NCI-H82 (cell line): ENCODE measurements at regions not wholly inside any gene's neighbourhood (a gene's known extent, or its start where the extent isn't known, plus 50 kb on each side); places are given as distances from the start of the nearest gene placed in this dataset.

Experiments
- DNase-seq: peaks from one replicate; lab custom pipeline; 2025; lab: John Stamatoyannopoulos, UW

DNA sequence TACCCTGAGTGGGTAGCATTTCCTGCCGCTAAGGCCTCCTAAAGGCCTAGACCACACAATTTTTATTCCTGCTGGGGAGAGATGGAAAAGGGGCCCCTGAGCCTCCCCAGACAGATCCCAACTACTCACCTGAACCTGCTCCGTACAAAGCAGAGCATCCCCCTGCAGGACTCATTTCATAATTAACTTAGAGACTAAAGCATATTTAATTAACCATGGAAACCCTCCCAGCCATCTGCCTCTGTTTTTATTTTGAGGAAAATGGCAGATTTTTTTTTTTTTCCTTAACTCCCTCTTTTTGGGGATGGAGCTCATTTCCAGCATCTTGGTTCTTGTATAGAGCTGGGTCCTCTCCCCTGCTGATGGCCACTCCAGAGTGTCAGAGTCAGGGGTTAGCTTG is 96.5 kb upstream of the CRHR1 start:
- peak; percentile 73 for DNase-seq

DNA sequence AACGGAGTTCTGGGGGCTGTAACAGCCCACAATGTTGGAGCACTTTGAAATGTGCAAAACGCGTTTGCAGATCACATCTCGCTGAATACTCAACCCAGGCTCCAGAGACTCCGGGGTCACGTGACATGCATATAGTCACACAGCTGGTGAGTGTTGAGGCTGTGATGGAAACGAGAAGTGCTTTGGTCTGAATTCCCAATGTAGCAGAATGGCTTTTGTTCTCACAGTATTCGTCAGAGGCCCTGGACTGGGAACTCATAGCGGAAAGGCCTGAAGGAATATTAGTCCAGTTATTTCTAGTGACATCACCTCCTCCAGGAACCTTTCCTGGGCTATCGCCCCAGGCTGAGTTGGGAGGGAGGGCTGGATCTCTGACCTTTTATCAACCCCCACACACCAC is 95.8 kb upstream of the CRHR1 start:
- DNase-seq: peak; percentile 33

DNA sequence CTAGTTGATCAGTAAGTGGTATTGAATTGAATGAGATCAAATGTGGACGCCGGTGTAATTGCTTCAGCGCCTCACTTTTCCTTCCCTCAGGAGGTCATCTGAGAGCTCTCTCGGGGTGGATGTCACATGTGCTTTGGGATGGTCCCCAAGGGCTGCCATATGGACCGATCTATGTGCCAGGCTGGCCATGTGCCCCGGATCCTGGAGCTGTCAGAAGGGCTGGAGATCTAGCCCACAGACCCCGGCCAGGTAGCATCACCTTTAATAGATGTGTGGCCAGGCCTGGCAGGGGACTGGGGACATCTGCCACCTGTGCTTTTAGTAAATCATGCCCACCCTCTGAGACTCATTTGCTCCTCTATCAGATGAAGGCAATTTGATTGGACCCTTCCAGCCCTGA is 95.3 kb upstream of the CRHR1 start:
- DNase-seq: no peak

DNA sequence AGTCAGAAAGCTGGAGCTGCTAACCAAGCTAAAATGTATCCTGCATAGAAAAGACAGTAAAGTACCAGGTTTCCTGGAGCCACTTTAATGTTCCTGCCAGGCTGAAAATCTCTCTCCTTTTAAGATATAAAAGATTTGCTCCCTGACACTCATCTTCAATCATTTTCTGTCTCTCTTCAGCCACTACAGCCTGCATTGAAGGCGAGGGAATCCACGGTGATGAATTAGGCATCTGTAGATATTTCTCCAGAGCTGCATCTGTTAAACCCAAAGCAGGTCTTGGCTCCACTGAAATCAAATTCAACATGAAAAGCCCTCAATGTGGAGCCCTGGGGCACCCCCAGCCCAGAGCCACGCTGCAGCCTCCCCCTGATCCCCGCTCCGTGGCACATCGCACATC is 94.7 kb upstream of the CRHR1 start:
- no peak for DNase-seq

DNA sequence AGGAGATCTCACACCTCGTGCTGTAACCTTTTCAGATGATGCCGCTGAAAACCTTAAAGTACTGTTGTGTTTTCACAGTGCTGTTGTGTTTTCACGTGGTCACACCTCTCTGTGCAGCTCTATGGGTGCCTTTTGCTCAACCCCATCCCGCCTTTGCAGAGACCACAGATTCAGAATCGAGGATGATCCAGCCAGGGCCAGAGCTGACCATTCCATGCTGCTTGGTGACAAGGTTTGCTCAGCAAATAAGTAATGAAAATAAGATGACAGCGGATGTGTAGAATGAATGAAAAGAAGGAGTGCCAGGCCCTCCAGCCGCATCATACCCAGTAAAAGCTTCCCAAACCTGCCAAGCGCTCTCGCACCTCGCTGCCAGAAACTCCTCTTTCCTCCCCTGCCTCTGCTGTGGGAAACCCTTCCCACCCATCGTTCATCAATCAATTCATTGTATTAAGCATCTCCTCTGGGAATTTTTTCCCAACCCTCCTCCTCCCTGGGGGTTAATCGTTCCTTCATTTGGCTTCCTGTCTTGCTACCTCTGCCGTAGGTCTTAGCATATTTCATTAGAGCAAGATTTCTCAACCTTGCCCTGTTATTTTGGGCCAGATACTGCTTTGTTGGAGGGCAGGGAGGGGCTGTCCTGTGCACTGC is 93.4 kb upstream of the CRHR1 start:
- DNase-seq: no peak

DNA sequence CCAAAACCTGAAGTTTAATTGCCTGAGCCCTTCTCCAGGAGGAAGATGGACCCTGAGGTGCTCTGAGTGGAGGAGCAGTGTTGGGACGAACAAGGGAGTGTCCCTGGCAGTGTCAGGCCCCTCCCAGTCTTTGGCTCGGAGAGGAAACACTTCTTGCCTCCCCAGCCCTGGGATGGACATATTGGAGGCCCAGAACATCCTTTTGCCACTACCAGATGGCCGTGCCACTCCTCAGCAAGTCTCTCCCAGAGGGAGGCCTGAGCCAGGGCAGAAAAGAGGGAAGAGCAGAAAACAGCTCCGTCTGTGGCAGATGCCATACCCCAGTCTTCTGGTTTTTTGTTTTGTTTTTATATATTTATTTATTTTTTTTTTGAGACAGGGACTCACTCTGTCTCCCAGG is 91.5 kb upstream of the CRHR1 start:
- DNase-seq: no peak

DNA sequence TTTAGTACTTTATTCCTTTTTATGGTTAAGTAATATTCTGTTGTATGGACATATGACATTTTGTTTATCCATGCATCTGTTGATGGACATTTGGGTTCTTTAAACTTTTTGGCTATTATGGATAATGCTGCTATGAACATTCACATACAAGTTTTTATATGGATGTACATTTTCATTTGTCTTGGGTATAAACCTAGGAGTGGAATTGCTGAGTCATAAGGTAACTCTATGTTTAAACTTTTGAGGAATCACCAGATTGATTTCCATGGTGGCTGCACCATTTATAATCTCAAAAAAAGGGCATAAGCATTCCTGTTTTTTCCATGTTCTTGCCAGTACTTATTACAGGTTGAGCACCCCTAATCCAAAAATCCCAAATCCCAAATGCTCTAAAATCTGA is 90.3 kb upstream of the CRHR1 start:
- DNase-seq: no peak

DNA sequence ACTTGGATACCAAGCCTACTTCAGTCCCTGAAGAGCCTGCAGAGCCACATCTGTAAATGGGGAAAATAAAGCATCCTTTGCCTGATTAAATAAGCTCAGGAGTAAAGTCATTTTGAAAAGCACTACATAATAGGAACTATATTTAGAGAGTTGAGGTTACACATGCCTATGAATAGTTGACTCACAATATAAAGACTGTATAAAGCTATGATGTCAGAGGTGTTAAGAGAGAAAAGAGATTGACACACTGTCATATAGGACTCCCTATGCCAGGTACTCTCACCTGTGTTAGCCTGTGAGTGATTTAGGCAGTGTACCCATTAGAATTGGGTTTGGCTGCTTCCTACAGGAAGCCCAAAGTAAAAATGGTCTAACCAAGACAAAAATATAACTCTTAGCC is 87.7 kb upstream of the CRHR1 start:
- no peak for DNase-seq

DNA sequence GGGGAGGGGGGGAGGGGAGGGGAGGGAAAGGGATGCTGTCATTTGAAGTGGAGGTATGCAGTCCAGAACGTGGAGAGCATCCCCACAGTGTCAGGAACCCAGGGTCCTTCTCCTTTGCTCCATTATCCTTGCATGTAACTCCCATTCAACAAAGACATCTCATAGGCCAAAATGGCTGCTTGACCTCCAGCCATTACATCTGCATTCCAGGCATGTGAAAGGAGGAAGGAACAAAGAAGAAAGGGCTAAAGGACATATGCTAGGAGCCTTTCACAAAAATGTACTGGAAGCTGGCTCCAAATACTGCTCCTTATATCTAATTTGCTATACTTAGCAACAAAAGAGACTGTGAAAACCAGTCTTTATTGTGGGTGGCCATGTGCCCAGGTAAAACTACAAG is 87.0 kb upstream of the CRHR1 start:
- no peak for DNase-seq

DNA sequence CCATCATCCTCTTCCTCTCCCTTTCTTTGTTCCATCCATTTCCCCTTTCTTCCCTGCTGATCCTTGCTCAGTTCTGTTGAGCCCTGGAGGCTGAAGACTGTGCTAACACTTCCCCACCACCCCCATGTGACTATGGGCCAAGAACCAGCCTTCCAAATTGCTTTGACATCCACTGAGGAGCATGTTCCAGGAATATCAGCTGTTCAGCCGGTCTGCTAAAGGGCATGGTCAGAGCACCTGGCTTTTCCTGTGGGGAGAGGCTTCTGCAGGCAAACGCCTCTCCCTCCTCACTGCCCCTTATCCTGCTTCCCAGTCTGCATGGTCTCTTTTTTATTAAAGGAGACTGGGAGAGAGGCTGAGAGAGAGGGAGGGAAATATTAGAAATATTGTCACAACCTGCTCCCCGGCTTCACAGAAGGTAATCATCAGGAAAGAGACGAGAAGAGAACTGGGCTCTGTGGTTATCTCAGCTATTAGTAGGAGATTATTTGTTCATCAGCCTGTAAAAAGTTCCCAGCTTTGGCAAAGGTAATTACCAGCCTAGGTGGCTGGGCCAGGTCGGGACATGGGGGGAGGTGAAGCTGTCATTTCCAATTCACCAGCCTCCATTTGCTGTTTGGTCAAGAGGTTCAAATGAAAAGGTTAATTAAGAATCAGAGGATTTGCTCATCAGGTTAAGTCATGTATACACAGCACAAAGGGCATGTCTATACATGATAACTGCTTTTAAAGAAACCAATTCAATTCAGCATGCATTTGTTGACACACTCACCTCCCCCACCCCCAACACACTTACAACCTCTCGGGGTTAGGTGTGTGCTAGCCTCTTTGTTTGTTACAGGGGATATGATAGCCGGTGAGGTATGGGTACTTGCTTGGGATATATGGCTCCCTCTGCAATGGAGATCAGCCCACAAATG is 83.7 kb upstream of the CRHR1 start:
- DNase-seq: peak; percentile 37

DNA sequence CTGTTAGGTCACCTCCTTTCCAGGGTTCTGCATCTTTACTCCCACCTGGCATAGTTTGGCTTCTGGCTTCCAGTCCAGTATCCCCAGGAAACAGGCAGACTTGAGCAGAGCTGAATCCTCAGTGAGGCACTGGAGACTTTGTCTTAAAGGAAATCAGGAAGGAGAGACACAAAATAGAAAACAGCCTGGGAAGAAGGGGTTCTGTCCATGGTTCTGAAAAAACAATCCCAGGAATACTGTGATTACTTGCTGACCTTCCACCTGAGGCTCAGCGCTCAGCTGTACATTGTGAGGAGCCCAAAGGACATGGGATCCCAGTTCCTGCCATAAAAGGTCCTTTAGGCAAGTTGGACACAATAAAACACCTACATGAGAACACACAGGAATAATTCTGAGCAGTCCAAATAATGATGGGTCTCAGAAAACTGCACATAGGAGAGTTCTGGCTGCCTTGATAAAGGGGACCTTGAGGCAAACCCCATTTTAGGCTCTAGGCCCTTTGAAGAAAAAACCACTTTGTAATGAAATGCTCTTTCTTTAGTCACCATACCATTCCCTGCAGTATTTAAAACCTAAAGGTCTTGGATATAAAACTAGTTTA is 81.4 kb upstream of the CRHR1 start:
- no peak for DNase-seq

DNA sequence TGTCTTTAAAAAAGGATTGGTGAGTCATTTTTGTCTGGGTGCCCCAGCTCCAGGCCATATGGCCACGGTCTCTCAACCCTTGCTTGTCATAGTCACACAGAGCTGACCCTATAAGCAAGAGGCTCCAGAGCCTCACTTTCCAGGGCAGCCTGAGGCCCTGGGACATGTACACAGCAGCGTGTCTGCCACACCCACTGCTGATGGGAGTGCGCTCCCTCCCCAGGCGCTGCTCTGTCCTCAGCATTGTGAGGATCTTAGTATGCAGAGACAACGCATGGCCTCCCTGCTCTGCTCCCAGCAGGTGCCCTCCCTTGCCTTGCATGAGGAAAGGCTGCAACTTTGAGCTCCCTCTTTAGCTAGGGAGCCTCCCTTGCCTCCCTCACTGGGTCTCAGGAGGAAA is 80.8 kb upstream of the CRHR1 start:
- DNase-seq: peak; percentile 43

DNA sequence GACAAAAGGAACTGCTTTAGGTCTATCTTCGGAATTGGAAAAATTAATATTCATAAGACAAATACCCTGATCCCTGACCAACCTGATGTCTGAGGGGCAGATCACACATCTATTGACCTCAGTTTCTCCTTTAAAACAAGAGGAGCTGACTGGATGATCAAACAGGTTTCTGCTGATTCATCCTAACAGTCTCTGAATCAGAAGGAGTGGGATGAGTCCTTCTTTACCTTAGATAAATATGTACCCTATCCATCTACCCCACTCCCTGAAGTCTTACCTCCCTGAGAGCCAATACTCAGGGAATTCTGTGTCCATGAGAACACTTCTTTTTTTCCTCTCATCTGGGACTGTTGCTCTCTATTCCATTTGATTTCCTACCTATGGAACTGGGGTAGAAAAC is 80.3 kb upstream of the CRHR1 start:
- DNase-seq: no peak

DNA sequence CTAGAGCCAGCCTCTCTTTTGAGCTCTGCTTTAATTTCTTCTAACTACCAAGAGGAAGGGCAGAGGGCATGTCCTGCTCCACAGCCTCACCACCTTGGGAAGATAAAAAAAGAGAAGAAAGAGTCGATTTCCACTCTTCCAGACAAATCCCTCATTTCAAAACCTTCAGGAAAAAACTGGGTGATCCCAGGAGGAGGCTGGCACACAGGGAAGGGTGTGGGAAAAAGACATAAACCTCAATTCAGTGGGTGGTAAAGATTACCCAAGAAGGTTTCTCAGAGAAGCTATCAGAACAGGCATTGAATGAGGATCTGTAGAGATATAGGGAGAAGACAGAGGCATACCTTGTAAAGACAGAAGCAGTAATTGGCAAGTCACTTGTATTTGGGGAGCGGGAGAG is 79.9 kb upstream of the CRHR1 start:
- no peak for DNase-seq

DNA sequence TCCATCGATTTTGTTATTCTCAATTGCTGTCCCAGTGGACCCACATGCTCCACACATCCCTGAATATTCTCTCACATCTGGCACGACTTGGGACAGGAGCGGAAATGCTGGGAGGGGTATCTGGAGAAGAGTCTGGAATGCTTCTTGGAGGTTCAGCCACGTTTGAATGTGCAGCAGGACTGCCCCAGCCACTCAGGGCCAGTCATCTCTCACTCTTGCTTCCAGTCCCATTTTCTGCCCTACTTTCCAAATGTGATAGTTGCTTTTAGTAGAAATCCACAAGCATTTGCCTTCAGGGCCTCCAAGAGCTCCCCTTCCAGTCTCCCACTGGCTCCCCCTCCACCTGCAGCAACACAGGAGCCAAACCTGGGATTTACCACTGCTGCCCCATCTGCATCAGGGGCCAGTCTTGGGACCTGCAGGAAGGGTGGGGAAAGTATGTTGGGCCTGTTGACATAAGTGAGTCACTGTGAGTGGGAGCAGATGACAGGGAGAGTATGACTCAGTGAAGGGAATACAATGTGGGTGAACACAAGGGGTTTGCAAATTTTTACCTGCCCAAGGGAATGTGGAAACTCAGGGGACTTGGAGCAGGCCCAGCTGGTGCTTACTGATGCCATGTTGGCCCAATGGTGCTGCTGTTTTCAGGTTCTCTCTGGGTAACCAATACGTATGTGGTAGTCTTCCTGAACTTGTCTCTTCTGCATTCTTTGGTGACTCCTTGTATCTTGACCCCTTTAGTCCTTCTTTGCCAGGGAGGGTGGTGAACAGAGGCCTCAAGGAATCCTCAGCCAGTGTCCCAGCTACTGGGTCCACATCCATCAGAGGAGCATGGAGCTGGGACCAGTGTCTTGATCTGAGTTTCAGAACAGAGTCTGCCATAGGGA is 78.8 kb upstream of the CRHR1 start:
- no peak for DNase-seq

DNA sequence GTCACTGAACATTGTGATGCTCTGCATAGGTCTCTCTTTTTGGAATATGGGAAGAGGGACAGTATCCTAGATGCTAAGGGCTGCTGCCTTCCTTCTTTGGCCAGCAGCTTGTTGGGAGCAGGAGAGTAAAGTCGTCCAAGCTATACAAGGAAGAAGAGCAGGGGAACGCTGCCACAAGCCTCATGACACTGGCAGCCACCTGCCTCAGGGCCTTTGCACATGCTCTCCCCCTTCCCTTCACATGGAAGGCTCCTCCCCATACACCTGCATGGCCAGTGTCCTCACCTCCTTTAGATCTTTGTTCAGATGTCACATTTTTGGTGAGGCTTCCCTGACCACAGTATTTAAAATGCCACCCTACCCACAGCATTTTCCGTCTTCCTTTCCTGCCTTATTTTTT is 78.1 kb upstream of the CRHR1 start:
- DNase-seq: no peak

DNA sequence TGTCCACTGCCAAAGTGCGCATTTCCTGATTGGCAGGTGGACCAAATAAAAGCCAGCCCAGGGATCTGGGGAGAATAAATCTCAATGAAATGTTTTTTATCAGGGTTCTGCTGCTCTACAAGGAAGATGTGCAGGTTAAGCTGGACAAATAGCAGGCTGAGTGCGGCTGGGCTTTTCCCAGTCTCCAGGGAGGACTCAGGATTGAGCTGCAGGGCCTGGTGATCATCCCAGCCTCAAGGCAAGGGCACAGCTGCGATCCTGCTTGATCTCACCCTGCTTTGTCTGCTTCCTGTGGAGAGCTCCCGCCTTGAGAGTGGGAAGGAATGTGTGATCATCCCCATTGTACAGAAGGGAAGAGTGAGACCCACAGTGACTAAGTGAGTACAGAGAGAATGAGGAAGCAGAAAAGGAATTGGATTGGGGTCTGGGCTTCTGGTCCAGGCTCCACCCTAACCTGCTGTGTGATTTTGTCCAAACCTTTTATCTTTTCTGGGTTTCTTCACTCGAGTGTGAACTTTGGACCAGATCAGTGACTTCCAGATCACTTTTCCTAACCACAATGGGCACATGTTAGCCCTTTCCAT is 75.3 kb upstream of the CRHR1 start:
- no peak for DNase-seq

DNA sequence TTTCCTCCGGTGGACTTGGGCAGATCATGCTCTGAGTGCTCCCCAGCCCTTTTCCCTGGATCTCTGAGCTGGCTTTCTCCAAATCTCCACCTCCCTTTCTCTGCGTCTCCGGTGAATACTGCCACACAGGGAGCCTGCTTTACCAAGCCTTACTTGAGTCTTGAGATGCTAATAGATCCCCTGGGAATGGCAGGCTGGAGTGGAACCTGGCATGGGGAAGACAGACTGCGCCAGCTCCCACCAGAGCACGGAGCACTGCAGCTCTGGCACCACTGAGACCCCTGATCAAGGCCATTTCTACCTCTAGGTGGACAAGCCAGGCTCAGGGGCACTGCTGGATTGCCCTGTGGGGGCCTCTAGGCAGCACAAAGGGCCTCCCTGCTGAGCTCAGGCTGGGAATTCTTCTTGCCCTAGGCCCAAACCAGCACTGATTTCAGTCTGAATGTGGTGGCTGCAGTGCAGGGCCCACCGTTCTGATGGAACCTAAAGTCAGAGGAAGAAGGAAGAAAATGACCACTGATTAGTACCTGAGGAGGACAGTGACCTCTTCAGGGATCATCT is 74.3 kb upstream of the CRHR1 start:
- DNase-seq: no peak

DNA sequence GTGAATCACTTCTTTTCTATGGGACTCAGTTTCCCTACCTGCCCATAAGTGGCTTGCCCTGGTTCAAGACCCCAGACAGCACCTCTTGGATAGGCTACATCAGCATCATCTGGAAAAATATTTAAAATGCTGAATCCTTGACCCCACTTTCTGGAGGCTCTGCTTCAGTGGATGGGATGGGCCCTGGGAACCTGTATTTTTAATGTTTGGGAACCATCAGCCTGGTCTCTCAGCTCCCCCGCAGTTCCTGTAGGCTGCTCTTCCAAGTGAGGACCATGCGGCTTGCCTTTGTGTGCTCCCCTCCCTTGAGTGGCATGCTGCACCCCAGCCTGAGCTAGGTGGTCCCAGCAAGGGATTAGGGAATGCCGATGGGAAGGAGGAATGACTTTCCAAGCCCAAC is 68.3 kb upstream of the CRHR1 start:
- DNase-seq: peak; percentile 38

DNA sequence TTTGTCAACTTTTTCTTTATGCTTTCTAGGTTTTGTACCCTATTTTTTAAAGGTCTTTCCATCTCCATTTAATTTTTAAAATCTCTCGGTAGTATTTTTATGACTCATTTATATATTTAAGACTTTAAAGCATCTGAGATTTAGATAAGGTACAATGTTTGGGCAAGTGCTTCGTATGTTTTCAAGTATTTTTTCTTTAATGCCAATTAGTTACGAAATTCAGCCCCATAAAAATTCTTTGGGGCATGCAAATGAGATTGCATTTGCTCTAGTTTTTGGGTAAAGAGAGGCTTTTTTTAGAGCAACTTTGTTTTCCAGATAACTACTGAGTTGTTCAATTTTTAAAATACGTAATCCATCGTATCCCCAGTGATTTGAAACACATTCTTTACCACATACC is 65.3 kb upstream of the CRHR1 start:
- no peak for DNase-seq

DNA sequence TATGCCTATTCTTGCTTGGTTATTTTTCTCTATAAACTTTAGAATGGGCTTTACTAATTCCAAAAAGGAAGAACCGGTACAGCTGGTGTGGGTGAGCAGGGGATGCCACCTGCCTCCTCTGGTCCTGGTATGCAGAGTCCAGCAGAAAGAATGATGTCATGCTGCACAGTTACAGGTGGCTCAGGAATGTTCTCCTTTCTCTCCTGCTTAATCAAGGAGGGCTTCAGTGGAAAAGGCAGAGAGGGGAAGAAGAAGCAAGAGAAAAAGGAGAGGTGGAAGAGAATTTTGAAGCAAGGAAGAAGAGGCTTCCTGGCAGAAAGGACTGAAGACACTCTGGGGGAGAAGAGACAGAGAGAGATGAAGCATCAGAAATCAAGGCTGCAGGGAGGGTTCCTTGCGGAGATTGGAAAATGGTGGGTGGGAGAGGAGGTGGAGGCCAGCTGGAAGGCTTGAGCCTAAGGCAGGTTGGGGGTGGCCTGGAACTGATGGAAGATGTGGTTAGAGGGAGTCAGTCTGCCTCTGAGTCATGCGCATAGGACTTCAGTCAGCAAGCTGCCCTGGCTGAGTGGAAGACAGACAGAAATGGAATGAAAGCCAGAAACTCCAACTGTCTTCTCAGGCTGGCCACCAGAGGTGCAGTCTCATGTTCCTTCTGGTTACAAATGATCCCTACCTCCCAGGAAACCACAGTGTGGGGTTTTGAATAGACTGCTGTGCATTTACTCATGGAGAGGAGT is 64.6 kb upstream of the CRHR1 start:
- peak; percentile 71 for DNase-seq
